ENCODE measurements at regions not wholly inside any gene's neighbourhood (a gene's known extent, or its start where the extent isn't known, plus 50 kb on each side); places are given as distances from the start of the nearest gene placed in this dataset.

DNA sequence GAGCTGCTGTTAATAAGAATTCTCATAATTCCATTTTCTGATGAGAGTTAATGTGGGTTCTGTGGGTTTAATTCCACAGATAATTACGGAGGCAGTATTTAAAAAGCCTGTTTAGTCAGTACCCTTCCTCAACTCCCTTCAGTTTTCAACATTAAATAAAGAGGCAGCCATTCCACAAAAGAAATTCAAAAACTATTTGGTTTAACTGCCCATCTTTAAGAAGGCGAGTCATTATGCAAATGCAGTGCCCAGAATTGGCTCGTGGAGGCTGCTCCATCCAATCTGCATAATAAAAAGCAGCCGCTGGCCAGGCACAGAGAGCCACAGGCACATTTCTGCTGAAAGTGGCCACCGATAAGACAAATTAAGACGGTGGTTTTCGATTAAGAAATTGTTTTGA is 194.4 kb upstream of the TOX3 start:
- TF ChIP-seq, protein P1, sequence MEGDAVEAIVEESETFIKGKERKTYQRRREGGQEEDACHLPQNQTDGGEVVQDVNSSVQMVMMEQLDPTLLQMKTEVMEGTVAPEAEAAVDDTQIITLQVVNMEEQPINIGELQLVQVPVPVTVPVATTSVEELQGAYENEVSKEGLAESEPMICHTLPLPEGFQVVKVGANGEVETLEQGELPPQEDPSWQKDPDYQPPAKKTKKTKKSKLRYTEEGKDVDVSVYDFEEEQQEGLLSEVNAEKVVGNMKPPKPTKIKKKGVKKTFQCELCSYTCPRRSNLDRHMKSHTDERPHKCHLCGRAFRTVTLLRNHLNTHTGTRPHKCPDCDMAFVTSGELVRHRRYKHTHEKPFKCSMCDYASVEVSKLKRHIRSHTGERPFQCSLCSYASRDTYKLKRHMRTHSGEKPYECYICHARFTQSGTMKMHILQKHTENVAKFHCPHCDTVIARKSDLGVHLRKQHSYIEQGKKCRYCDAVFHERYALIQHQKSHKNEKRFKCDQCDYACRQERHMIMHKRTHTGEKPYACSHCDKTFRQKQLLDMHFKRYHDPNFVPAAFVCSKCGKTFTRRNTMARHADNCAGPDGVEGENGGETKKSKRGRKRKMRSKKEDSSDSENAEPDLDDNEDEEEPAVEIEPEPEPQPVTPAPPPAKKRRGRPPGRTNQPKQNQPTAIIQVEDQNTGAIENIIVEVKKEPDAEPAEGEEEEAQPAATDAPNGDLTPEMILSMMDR (IDR thresholded peaks at IDR 0.05) = no peak
- no peak for TF ChIP-seq EP300 (IDR thresholded peaks at IDR 0.05; ENCODE audit: low read depth)

All from transverse colon (tissue), 3 donors.